GM04504 (cell line): ENCODE measurements at regions not wholly inside any gene's neighbourhood (a gene's known extent, or its start where the extent isn't known, plus 50 kb on each side); places are given as distances from the start of the nearest gene placed in this dataset.

Source experiments
- DNase-seq: peaks from one replicate; pipeline ENCODE4 v3.0.0-alpha.2; 2012; ENCODE audit warnings: low read depth

DNA sequence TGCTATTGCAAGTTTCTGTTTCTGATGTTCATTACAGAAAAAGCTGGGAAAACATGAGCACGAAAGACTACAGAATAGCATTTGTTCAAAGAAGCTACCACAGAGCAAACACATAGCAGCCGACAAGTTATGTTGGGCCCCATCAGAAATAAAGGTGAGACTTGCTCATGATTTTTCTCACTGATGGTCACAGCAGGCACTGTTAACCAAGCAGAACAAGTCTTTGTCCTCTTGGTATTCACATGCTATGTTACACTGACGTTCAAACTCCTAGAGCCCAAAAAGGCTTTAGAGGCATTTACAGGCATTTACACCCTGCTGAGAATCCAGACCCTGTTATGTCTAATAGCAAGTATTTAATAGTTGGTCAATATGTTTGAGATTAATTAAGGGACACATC lies 235.0 kb upstream of the HNMT start:
- no peak for DNase-seq

DNA sequence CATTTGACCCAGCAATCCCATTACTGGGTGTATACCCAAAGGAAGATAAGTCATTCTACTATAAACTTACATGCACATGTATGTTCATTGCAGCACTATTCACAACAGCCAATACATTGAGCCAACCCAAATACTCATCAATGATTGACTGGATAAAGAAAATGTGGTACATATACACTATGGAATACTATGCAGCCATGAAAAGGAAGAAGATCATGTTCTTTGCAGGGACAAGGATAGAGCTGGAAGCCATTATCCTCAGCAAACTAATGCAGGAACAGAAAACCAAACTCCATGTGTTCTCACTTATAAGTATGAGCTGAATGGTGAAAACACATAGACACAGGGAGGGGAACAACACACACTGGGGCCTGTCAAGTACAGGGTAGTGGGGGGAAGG lies 226.7 kb upstream of the HNMT start:
- no peak for DNase-seq

DNA sequence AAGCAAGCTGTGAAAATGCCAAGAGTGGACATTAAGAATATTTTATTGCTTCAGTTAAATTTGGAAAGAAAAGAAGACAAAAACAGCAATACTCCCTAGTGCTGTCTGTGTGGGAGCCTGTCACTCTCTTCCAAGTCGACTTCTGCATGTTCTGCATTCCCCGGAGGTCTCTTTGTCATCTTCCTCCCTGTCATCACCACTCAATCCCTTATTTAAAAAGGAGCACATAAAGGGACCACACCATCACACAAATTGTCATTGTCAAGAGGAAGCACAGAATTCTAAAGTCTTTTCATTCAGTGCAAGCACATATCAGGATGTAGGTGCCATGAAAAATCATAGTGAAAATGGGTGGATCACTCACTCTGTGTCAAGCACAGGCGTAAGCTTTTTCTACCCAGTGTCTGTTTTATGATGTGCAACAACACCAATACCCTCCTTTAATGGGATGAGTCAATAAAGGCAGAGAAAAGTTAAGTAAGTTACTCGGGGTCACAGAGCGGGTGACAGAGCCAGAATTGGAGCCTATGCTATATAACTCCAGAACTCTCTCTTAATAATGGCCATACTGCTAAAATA lies 222.4 kb upstream of the HNMT start:
- DNase-seq = no peak

DNA sequence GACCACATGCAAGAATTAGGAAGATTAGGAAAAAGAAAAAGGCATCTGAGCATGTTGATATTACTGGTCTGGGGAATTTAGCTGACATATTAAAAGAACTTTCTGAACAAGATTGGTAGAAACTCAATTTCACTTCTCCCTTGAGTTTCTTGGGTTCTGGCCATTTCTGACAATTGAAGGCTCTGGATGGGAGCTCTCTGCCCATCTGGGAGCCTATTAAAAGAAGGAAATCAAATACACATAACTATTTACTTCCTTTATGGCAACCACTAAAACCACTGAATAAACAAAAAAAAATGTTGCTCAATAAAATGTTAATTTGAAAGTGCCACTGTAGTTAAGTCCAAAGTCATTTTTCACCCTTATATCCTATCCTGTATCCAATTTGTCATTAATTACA lies 216.8 kb upstream of the HNMT start:
- no peak for DNase-seq

DNA sequence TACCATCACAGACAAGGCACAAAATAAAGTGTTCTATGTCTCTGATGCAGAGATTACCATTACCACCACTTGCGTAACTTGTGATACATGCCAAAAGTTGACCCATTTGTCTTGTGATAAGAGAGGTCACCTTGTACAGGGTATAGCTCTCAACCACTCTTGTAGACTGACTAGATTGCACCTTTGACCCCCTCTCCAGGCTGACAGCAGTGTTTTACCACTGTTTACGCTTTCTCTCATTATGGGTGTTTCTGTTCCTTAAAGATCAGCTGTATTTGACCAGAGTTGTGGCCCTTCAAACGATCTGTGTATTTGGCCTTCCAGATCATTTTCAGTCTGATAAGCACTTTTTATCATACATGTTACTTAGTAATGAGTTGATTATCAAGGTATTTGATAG lies 215.7 kb upstream of the HNMT start:
- no peak for DNase-seq

DNA sequence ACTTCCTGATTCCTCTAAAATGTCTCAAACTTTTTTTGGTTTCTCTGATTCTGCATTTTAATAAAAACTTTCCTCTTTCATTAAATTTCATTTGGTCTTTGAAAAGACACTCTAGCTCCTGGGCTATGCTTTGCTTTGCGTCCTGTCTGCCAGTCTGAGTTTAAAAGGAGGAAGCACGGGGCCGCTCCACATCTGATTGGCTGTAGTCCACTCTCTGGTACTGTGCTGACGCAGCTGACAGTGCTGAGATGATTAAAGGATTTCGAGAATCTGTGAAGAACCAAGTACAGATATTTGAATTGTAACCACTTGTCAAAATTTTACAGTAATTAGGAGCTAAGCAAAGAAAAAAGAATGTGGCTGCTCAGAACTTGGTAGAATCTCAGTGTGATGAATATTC lies 199.6 kb upstream of the HNMT start:
- DNase-seq = no peak

DNA sequence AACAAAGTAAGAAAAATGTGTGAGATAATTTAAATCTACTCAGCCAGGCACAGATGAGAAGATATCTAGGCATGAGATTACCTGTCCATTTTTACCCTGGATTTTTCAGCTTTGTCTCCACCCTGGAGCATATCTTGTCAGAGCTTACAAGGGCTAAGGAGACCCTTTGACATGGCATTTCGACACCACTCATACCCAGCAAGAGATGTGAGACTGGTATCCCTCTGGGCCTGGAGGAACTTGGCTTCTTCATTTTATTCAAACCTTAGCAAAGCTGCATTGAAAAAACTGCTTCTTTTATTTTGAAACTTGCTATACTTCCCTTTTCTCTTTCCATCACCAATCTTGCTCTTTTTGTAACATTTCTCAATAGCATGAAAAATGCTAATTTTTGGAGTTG lies 194.9 kb upstream of the HNMT start:
- no peak for DNase-seq

DNA sequence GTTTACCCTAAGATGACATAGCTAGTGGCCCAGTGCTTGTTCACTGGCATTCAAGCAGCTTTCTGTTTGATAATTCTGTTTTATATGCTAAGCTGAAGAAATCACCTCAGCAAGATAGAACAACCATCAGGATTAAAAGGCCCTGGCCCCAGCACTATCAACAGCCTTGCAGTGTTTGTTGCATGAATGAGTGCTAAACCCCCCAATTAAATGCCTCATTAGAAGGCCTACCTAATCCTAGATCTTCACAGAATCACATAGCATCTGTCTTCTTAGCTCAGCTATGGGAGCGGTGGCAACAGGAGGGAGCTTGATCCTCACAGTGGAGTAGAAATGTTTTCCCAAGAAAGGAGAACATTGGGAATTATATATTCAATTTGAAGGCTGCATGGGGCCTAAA lies 194.1 kb upstream of the HNMT start:
- no peak for DNase-seq

DNA sequence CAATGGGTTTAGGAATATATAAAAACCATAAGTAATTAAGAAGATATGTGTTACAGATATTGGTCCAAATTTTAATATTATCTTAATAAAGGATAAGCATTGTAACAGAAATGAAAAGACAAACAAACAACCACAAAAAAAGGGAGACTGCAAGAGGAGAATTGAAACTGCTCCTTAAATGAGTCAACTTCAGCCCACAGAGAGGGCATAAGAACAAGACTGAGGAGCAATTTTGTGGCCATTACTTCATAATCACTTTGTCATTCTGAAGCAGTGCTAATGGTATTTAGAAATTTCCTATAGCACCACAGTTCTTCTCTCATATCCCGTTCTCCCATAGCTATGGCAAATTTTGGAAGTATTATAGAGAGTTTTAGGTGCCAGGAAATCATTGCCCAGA lies 193.2 kb upstream of the HNMT start:
- no peak for DNase-seq

DNA sequence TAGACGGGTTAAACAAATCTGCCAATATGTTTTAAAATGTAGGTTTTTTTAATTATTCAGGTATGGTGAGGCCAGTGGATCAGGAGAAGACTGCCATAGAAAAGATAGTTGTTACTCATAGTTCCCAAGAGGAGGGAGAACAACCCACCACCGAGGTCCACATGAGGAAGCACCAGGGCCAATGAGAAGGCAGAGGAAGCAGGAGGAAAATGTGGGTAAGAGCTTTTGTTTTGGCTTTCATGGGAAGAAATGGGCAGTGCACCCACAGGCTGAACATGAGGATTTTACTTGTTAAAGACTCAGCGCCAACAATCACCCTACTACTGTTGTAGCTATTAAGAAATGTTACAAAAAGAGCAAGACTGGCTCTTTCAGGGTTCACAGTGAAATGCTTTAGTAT lies 191.8 kb upstream of the HNMT start:
- DNase-seq = no peak

DNA sequence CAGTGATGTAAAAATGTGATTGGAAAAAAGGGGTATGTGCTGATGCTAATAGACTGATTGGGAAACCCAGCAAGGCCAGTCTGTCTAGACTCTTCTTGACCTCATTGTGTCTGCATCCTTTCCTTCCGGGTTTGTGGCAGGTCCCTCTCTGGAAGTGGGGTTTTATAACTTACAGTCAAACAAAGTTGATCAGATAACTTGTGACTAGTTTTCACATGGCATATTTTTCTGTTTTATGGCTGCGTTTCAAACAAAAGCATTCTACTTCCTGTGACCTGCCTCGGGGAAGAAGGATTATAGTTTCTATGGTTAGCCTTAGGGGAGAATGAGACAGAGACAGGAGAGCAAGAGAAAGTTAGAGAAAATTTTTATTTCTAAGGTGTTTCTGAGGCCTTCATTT lies 188.7 kb upstream of the HNMT start:
- DNase-seq = no peak

DNA sequence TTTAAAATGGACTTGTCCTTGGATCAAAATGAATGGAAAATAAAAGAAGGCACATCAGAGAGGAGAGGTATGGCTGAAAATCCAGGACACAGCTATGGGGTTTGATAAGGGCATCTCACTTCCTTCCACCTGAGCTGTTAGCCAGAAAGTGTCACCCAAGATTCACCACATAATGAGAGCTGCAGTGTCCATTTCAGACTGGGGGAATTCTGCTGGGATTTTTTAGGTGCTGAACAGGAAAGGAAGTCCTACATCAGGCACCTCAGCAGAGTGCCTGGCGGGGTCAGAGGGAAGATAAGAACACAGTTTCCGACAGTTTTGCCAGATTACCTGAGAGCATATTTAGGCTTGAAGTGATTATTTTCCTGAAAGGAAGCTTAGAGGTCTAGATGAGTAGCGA lies 187.6 kb upstream of the HNMT start:
- DNase-seq = no peak

DNA sequence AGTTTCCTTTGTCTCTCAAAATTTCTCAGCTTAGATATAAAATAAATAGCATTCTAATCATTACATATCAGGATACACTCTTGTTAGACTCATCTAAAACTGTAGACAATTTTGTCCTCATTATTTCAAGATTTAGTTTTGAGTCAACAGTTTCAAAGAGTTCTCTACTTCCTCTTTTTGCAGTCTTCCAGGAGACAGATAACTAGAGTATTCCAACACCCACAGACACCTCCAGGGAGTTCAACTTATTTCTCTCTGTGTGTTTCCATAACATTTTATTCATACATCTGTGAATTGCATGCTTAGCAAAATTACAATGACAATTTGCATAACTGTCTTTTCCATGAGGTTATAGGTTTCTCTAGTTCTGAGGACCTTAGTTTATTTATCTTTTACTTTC lies 166.6 kb upstream of the HNMT start:
- no peak for DNase-seq

DNA sequence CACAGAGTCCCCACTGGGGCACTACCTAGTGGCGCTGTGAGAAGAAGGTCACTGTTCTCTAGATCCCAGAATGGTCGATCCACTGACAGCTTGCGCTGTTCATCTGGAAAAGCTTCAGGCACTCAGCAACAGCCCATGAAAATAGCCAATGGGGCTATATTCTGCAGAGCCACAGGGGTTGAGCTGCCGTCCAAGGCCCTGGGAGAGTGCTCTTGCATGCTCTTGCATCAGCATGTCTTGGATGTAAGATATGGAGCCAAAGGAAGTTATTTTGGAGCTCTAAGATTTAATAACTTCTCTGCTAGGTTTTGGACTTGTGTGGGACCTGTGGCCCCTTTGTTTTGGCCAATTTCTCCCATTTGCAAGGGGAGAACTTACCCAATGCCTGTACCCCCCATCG lies 164.7 kb upstream of the HNMT start:
- no peak for DNase-seq

DNA sequence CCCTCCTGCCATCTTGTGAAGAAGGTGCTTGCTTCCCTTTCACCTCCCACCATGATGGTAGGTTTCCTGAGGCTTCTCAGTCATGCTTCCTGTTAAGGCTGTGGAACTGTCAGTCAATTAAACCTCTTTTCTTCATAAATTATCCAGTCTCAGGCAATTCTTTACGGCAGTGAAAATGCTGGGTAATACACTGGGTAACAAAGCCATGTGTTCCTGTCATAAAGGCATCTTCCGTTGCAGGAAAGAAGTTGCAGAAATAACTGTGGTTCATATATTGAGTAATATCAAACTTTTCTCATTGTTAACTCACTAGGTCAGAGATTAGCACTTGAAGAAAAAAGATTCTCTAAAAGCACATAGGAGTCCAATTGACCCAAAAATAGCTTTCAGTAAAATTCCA lies 163.9 kb upstream of the HNMT start:
- DNase-seq = no peak

DNA sequence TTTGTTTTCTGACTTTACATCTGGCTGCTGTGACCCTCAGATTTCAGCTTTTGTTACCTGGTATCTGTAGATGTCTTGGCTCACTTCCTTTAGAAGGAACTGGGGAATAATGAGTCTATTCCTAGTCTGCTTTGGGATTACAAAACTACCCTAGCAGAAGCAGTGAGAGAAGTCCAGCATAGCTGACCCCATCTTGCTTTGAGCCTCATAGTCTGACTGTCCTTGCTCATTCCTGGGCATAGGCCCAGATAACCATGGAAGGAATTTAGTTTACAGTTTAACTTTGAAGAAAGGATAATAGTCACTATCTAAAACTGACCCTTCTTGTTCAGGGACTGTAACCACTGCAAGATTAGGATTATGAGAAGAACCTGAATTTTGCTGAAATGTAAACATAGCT lies 163.0 kb upstream of the HNMT start:
- no peak for DNase-seq

DNA sequence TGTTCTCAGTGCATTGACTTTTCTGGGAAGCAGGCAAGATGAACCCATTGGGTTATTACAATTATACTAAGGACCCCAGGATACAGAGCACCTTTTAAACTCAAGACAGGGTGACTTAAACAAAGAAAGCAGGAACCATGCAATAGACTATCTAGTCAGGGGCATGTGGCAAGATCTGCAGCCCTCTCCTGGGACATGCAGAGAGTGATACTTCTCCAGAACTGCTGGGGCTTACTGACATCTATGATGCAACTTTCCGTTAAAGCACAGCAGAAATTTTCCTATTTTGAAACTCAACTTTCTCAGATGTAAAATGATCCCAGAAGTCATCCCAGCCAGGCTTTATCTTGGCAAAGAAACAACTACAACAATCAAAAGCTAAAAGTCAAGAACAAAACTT lies 162.2 kb upstream of the HNMT start:
- no peak for DNase-seq

DNA sequence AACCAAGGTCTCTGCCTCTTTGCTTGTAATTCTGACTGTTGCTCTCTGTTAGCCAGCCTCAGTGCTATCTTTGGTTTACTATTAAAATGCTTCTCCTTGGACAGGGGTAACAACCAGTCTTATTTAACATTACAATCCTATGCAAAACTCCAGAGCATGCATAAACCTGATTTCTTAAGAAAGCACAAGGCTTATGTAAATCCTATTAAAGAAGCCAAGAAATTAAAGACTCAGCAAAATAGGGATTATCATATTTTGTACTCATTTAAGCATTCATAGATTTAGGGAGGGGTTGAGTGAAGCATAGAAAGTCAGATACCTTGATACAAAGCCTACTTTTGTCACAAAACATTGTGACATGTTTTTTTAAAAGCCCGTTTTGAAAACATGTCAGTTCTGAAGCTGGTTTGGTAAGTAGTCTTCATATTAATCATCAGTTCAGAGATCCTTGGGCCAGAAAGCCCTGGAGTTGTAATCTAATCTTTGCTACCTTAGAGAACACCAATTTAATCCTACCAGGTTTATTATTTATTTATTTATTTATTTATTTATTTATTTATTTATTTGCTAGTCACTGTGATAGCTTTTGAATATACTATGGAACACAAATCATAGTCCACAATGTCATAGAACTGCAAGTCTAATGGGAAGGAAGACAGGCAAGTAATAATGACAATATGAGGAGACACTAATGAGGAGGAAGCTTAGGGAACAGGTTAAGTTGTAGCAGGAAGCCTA lies 158.0 kb upstream of the HNMT start:
- DNase-seq = no peak

DNA sequence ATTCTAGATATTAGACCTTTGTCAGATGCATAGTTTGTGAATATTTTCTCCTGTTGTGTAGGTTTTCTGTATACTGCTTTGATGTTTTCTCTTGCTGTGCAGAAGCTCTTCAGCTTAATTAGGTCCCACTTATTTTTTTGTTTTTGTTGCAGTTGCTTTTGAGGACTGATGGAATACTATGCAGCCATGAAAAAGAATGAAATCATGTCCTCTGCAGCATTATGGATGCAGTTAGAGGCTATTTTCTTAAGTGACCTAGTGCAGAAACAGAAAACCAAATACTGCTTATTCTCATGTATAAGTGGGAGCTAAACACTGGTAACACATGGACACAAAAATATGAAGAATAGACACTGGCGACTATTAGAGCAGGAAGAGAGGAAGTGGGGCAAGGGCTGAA lies 155.0 kb upstream of the HNMT start:
- DNase-seq = no peak

DNA sequence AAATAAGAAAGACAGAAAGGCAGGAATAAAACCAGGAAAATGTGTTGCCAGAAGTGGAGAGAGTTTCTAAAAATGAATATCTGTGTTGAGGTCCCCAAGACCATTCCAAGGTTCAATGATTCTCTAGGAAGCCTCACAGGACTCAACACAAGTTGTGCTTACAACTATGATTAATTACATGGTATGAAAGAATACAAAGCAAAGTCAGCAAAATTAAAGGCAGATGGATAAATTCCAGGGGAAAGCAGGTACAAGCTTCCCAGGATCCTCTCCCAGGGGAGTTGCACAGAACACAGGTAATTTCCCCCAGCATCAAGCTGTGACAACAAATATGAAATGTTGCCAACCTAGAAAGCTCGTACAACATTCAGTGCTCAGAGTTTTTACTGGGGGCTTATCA lies 154.4 kb upstream of the HNMT start:
- DNase-seq = no peak

DNA sequence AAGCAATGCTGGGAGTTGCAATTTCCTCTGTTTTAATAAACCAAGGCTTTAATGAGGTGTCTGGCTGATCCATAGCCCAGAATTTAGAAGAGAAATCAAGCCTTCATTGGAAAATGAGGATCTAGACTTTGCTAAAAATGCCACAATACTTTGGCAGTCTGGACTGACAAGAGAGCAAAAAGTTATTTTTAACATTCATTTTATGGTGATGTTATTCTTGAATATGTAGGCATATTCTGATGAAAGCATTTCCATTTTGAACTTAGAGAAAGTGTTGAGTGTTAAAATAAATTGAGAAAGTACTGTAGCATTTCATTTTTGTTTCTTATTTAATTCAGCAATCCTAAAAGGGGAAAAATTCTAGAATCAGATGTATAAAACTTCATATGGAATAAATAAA lies 151.8 kb upstream of the HNMT start:
- DNase-seq = no peak

DNA sequence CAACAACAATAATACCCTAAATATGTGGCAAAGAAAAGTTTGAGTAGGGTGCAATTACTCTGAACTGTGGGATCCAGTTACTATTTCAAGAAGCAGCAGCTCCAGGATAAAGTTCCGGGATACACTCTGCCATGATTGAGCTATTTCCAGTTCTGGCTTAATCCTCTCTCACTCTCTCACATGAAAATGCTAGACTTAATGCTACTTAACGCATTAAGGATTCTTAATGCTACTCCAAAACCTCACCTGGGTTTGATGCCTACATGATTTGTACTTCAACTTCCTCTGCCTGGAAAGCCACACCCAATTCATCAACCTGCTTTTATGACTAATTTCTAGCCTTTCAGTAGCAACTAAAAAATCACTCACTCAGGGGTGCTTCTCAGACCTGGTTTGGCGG lies 151.1 kb upstream of the HNMT start:
- DNase-seq = no peak

DNA sequence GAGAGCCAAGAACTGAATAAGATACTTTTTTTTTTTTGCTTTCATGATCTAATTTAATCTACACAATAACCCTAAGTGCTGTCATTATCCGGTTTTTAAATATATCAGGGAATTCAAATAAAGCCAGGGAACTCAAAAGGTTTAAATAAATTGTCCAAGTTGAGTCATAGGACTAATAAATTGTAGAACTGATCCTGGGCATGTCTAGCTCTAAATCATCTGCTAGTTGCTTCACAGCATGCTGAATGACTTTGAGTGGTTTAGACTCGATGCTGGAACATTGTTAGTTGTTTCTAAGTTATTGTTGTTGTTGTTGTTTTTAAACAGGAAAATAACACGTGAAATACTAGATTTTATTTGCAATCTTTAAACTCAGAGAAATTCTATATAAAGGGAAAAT lies 147.2 kb upstream of the HNMT start:
- no peak for DNase-seq

DNA sequence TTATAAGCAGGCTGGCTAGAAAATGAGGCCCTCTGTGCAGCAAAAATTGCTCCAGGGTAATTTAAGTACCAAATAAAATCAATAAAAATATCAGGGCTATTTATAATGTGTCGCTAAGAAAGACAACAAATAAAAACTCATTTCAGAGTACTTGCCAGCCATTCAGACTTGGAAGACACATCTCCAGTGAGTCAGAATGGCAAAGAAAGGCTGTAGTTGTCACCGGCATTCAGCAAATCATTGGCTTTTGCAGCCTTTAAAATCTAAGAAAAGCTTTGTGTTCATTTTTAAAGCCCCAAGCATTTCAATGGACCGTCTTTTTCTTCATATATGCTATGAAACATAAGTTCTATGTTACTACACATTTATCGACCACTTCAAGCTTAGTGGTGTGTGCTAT lies 141.1 kb upstream of the HNMT start:
- DNase-seq = no peak

DNA sequence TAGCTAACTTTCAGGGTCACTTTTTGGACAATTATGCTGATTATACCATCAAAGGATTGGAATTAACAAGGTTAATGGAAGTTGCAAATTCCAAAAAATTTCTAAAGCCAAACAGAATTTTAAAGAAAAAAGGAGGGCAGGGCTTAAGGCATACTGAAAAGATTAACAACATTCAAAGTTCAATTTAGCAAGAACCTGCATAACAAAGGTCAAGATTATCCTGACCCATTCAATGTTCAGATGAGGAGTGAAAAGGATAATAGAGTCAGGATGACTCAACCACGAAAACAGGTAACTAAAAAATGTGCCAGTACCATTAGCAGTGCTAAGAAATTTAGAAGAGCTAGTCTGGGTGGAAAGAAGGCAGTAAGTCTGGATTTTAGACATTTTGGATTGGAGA lies 139.8 kb upstream of the HNMT start:
- no peak for DNase-seq
